Motor neuron (in vitro differentiated cells): ENCODE measurements at regions not wholly inside any gene's neighbourhood (a gene's known extent, or its start where the extent isn't known, plus 50 kb on each side); places are given as distances from the start of the nearest gene placed in this dataset.

Experiments
- ATAC-seq, 8 experiments: fragments of 200-7000 bp; cut with Tn5 transposase; replicated peaks in 6 of 8; 2 replicates each; pipeline ENCODE4 v1.8.0; 2021; ENCODE audit warnings: mild to moderate bottlenecking in 8 of 8, moderate library complexity in 8 of 8
- H3K27ac ChIP-seq, 2 donors: fragments of 250-450 bp; sonication (Bioruptor Pico); 2 replicates each; pipeline ENCODE4 v1.9.0; 2021; ENCODE audit warnings: antibody characterized with exemption in 2 of 2, mild to moderate bottlenecking in 2 of 2, moderate library complexity in 1 of 2
- H3K4me1 ChIP-seq, 2 donors: fragments of 250-450 bp; sonication (Bioruptor Pico); replicated peaks in 1 of 2; 2 replicates each; pipeline ENCODE4 v1.6.1; 2021; ENCODE audit warnings: antibody characterized with exemption in 2 of 2, mild to moderate bottlenecking in 2 of 2, moderate library complexity in 1 of 2
- H3K4me3 ChIP-seq, 5 donors: fragments of 250-450 bp; sonication (Bioruptor Pico); 2 replicates each; pipeline ENCODE4 v1.9.0; 2021; ENCODE audit warnings: antibody characterized with exemption in 5 of 5, mild to moderate bottlenecking in 5 of 5, moderate library complexity in 4 of 5
- WGBS, 10 experiments: fragments of 450-650 bp; shearing (Covaris generic); methylation state at CpG; one replicate each; pipeline ENCODE4 v1.0.0; 2022; 5-methylcytosine and 5-hydroxymethylcytosine counted together
- in situ Hi-C, 9 experiments: fragments of 400-800 bp; cut with MboI; loops; one replicate each; pipeline ENCODE4 v1.15.0; 2021; ENCODE audit warnings: low sequenced_read_pairs in 9 of 9, low pct_unique_long_range_greater_than_20kb in 2 of 9; ENCODE audit not compliant: unreplicated experiment in 9 of 9

GRCh38 chr12:28023156-28023887, 50.8 kb upstream of the PTHLH start:
- 0 to 80% (median 69%) methylated on average over 1 to 5 of the region's 5 CpGs; no CpG with 5 or more reads in 4 of the 10 experiments for WGBS, 10 experiments
- in situ Hi-C loops: no loop called here
- H3K27ac ChIP-seq: no peak overlapping the region
- ATAC-seq: peak in 4 of 8 experiments; percentile 57 to 87 (median 78)
- no peaks in the 10 kb centered on the region for H3K4me1 ChIP-seq
- H3K4me3 ChIP-seq: no peak overlapping the region

DNA sequence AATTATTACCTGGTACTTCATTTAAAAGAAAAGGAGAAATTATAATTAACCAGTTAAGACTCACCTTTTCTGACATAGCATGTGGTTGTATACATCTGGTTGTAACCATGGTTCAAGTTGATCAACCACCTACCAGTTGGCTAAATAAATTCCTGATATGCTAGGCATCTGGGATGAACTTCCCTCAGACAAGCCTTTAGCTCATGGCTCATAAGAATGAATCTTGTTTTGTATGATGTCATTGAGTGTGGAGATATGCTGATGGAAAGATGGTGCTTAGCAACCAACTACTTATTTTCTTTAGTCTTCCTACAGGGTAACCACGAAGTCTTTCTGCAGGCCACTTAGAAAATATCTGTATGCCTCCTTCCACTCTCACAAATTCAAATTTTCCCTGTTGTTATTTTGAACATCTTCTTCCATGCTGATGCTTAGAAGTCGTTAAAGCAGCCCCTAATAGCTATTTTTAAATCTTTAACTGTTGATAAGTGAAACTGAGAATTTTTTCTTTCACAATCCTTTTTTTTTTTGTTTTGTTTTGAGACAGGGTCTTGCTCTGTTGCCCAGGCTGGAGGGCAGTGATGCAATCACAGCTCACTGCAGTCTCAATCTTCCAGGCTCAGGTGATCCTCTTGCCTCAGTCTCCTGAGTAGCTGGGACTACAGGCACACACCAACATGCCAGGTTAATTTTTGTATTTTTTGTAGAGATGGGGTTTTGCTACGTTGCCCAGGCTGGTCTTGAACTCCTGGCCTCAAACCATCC, 51.9 kb upstream of the PTHLH start:
- Histone ChIP-seq H3K4me1 (no peaks in the 10 kb centered on the region), H3K27ac (no peak overlapping the region), H3K4me3 (no peak overlapping the region)
- in situ Hi-C loops: no loop called here
- WGBS, 10 experiments: 10 to 80% (median 48%) methylated on average over 1 to 3 of the region's 3 CpGs
- ATAC-seq: peak in 3 of 8 experiments; percentile 12 to 45 (median 32)

GRCh38 chr12:28025821-28026505, 53.4 kb upstream of the PTHLH start:
- in situ Hi-C loops: no loop called here
- Histone ChIP-seq H3K4me3 (no peak overlapping the region), H3K27ac (no peak overlapping the region), H3K4me1 (no peaks in the 10 kb centered on the region)
- 78 to 100% (median 90%) methylated on average over 1 to 10 of the region's 11 CpGs; no CpG with 5 or more reads in 2 of the 10 experiments for WGBS, 10 experiments
- ATAC-seq: no peak

GRCh38 chr12:28026701-28027100, 54.2 kb upstream of the PTHLH start:
- Histone ChIP-seq H3K4me3 (no peak overlapping the region), H3K4me1 (no peaks in the 10 kb centered on the region), H3K27ac (no peak overlapping the region)
- 24 to 100% (median 94%) methylated on average over 2 to 4 of the region's 5 CpGs; no CpG with 5 or more reads in 3 of the 10 experiments for WGBS, 10 experiments
- in situ Hi-C loops: no loop called here
- peak in 3 of 8 experiments; percentile 19 to 45 (median 35) for ATAC-seq

- Histone ChIP-seq H3K4me1 (no peaks in the 10 kb centered on the region), H3K4me3 (no peak overlapping the region), H3K27ac (no peak overlapping the region)
- ATAC-seq: no peak
- in situ Hi-C loops: no loop called here
- WGBS, 10 experiments: 12 to 85% (median 68%) methylated on average over 1 to 5 of the region's 5 CpGs; no CpG with 5 or more reads in 3 of the 10 experiments
These were observed 54.8 kb upstream of the PTHLH start for GRCh38 chr12:28027328-28027727.

DNA sequence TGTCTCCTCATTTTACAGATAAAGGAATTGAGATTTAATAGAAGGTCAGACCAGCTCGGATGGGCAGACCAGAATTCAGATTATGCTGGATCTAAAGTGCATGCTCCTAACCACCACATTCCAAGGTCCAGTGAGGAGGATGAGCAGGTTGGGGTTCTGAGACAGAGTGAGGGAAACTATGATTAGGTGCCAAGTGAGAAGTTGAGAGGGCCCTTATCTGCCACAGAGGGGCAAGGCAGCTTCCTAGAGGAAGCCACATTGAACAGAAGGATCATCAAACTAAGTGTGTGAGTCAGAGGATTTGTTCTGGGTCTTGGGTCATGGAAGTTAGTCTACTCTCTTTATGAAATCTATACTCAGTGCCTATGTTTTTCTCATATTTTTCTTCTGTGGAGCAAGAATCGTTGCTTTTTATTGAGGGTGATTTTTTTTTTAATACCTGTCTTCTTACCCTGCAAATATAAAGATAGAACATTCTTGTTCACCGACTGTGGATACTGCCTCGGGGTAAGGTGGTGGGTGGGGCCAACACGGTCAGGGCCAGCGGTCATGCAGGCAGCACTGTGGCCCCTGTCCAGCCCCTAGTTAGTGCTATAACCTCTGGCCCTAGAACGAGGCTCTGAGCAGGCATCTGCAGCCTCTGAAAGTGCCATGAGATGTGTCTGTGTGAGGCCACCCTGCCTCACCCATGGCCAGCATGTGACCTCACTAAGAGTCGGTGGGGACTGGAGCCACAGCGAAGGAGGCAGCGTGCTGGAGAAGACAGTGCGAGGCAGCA, 55.6 kb upstream of the PTHLH start:
- H3K4me1 ChIP-seq: peaks cover 0 to 3% of the 10 kb centered on the region in 2 donors
- WGBS, 10 experiments: 70 to 100% (median 92%) methylated on average over 1 to 8 of the region's 11 CpGs; no CpG with 5 or more reads in 1 of the 10 experiments
- no peak for ATAC-seq
- H3K4me3 ChIP-seq: no peak overlapping the region
- no peak overlapping the region for H3K27ac ChIP-seq
- in situ Hi-C loops: no loop called here

DNA sequence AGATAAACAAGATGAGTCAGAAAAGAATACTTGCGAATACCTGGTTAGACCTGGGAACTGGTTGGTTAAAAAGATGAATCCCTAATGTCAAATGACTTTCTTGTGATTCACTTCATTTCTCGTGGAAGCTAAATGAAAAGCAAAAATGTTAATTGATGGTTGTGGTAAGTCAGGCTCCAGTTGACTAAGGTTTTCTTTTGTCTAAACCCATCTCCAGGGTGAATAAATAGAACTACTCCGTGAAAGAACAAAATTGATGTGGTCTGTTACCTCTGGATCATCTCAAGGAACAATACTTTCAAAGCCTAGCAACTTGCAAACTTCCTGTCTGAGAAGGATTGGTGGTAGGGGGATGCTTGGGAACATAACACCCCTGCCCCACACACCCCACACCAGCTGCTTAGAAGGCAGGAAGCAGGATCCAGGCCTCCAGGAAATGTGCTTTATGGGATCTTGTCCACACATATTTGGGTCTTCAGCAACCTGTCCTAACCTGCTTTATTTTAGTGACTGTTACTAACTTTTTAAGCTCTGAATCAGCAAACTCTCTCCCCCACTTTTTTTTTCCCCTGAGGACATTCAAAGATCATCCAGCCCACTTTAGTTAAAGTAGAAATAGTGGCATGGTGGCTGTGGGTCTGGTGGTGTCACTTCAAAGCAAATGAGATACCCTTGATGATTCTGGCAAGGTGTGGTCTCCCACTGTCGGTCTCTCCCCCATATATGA, 60.4 kb upstream of the PTHLH start:
- WGBS, 10 experiments: 0 to 100% (median 40%) methylated on average over 1 to 3 of the region's 4 CpGs
- in situ Hi-C loops: no loop called here
- Histone ChIP-seq H3K4me1 (peaks cover 5 to 7% of the 10 kb centered on the region in 2 donors), H3K27ac (no peak overlapping the region), H3K4me3 (no peak overlapping the region)
- ATAC-seq: peak in 6 of 8 experiments; percentile 9 to 64 (median 36)

DNA sequence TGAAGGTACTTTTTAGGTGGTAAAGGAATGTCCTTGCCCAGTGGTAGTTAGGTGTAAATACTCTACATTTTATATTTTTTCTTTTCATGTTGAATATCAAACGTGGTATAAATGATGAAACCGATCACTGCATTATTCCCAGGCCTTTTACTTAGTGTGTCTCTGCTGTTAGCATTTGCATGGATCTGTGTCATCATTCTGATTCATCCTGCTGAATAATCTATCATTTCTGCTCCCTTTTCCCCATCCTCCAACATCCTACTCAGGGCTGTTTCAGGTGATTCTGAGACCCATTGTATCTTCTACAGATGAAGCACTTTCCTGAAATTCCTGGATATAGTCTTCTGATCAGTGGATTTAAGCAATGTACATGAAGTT, 61.0 kb upstream of the PTHLH start:
- 0 to 100% (median 83%) methylated on average over 1 to 2 of the region's 2 CpGs; no CpG with 5 or more reads in 1 of the 10 experiments for WGBS, 10 experiments
- ATAC-seq: peak in 7 of 8 experiments; percentile 42 to 90 (median 79)
- Histone ChIP-seq H3K4me3 (no peak overlapping the region), H3K4me1 (peaks cover 5 to 7% of the 10 kb centered on the region in 2 donors), H3K27ac (no peak overlapping the region)
- in situ Hi-C loops: no loop called here

DNA sequence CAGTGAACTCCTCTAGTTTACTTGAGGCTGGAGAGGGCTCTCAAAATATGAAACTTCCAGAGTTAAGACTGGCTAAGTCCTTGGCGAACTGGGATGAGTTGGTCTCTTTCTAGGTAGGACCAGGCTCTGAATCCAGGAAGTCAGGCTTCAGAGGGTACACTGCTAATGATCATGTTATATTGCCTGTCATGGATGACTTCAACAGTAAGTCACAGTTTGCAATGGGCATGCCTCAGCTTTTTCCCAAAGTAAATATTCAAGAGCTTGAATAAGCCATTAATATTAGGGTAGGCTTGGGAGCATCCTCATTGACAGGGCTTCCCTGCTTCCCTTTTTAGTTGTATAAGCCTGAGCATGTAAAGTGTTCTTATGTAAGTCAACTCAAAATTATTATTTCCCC, 61.7 kb upstream of the PTHLH start:
- H3K27ac ChIP-seq: no peak overlapping the region
- in situ Hi-C loops: no loop called here
- H3K4me1 ChIP-seq: peaks cover 5 to 7% of the 10 kb centered on the region in 2 donors
- WGBS, 10 experiments: 80 to 100% (median 100%) methylated on average over 1 of the region's 1 CpG; no CpG with 5 or more reads in 7 of the 10 experiments
- H3K4me3 ChIP-seq: no peak overlapping the region
- peak in 6 of 8 experiments; percentile 12 to 41 (median 37) for ATAC-seq

DNA sequence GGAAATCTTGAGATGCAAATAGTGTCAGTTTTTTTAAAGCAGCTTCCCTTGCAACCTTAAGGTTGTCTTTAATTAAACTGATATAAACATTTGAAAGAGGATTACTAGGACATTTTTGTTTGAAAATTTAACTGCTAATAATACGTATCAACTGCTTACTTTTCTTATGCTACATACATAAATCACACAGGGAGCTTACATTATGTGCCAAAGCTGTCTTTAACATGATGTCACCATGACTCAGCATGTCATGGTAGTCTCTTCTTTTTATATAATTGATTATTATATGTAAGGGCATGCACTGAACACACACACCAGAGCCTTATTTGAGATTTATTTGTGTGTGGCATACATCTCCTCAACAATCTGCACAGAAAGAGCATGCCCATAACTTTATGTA, 63.0 kb upstream of the PTHLH start:
- ATAC-seq: peak in 7 of 8 experiments; percentile 27 to 80 (median 77)
- Histone ChIP-seq H3K4me1 (peaks cover 5 to 7% of the 10 kb centered on the region in 2 donors), H3K4me3 (no peak overlapping the region), H3K27ac (no peak overlapping the region)
- in situ Hi-C loops: no loop called here
- WGBS, 10 experiments: 0 to 83% (median 37%) methylated on average over 1 of the region's 1 CpG; no CpG with 5 or more reads in 2 of the 10 experiments

DNA sequence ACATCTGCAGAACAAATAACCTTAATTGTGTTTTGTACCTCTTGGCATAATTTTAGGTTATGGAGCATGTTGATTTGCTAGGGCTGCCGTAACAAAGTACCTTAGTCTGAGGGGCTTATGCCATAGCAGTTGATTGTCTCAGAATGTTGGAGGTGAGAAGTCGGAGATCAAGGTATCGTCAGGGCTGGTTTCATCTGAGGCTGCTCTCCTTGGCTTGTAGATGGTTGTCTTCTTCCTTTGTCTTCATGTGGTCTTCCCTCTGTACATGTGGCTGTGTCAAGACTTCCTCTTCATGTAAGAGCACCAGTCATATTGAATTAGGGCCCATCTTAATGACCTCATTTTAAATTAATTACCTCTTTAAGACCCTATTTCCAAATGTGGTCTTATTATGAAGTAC, 64.4 kb upstream of the PTHLH start:
- Histone ChIP-seq H3K4me1 (peaks cover 5 to 7% of the 10 kb centered on the region in 2 donors), H3K27ac (no peak overlapping the region), H3K4me3 (no peak overlapping the region)
- WGBS, 10 experiments: 92 to 100% (median 100%) methylated on average over 1 to 3 of the region's 3 CpGs; no CpG with 5 or more reads in 3 of the 10 experiments
- in situ Hi-C loops: no loop called here
- no peak for ATAC-seq

DNA sequence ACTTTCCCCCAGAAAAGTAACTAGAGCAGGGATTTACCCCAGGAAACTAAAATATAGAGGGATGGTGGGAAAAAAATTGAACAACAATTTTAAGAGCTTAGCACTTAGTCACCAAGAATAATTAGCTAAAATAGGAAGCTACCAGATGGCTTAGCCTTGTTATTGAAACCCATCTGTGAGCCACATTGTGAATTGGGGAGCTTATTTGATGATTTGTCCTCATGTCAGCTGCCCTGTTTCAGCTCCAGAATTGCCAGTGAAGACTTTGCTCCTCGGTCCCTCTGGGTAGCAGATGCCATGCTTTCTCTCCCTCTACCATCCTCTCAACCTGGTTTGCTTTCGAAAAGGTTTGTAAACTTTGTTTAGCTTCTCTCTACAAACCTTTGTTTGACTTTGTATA, 67.7 kb upstream of the PTHLH start:
- in situ Hi-C loops: no loop called here
- WGBS, 10 experiments: 29 to 100% (median 70%) methylated on average over 1 to 2 of the region's 2 CpGs; no CpG with 5 or more reads in 1 of the 10 experiments
- H3K4me3 ChIP-seq: no peak overlapping the region
- H3K4me1 ChIP-seq: peaks cover 3 to 5% of the 10 kb centered on the region in 2 donors
- ATAC-seq: no peak
- H3K27ac ChIP-seq: no peak overlapping the region
